SW 1271 (cell line): ENCODE measurements at regions not wholly inside any gene's neighbourhood (a gene's known extent, or its start where the extent isn't known, plus 50 kb on each side); places are given as distances from the start of the nearest gene placed in this dataset.

Source experiments
- DNase-seq, 2 experiments: peaks; one replicate each; lab custom pipeline; 2025; lab: John Stamatoyannopoulos, UW

DNA sequence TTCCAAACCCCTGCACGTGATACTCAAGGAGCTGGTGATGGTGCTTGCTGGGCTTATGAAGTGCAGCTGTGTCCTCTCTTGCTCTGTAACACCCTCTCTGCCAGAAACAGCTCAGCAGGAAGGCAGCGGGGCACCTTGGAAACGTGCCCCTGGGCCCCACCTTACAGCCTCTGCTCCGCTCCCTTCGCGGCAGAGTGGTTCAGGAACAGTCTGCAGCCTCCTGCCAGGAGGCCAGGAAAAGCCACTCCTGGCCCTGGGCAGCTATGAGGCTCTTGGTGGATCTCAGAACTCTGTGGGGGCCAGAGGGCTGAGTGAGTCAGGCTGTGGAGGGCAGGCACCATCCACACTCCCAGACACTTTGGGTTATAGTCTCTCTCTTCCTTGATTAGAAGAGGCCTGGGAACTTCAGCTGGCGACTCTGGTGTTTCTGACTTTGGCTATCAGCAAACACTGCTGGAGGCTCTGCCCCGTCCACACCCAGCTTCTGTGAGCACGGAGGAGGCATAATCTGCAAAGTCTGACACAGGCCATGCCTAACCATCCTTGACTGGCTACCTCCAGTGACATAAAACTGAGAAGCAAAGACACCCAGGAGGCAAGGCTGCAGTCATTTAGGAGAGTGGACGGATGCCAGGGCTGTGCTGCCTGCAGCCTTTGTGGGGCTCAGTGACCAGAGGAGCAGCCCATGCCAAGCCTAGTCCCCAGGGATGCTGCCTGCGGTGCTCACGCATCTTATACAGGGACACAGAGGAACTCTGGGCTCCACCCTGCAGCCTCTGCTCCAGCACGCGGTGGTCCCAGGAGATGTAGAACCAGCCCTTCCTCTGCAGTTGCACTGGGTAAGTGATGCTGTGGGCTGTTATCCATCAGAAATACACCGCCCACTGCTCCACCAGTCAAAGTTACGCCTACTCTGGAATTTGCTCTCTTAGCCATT, 65.3 kb downstream of the METRNL start:
- no peak for DNase-seq

DNA sequence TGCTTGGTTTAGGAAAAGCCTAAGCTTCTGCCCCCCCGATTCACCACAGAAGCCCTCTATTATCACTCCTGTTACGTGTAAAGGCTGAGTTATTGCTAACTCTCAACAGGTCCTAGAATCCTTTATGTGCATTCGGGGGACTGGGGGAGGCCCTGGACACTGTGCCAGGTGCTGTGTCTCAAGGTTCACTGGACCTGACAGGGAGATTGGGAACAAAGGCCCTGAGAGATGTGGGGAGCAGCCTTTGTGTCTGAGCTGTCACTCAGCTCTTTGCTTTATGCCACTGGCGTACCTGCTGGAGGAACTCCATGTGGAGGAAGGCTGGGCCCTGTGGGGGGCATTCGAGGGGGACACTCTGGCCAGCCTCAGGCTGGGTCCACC, 65.9 kb downstream of the METRNL start:
- no peak for DNase-seq

DNA sequence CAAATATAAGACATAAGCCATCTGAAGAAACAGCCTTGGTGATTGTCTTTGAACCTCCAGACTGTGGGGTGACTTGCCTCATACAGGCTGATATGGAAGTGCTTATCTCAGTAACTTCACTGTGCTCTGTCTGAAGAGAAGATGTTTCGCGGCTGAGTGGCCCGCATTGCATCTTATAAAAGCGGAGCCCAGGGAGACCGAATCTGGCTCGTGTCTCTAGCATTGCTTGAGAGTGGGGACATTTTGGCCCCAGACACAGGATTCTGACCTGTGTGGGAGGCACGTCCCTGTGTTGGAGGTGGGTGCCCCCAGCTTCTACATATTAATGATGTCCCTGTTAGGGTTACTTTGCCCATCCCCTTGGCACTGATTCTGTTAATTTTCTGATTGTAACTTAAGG, 66.4 kb downstream of the METRNL start:
- no peak for DNase-seq

DNA sequence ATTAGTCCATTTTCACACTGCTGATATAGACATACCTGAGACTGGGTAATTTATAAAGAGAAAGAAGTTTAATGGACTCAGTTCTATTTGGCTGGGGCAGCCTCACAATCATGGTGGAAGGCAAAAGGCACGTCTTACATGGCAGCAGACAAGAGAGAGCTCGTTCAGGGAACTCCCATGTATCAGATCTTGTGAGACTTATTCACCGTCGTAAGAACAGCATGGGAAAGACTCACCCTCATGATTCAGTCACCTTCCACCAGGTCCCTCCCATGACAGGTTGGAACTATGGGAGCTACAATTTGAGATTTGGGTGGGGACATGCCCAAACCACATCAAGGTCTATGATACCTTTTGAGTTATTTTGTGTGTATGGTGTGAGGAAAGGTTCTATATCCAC, 66.9 kb downstream of the METRNL start:
- no peak for DNase-seq

DNA sequence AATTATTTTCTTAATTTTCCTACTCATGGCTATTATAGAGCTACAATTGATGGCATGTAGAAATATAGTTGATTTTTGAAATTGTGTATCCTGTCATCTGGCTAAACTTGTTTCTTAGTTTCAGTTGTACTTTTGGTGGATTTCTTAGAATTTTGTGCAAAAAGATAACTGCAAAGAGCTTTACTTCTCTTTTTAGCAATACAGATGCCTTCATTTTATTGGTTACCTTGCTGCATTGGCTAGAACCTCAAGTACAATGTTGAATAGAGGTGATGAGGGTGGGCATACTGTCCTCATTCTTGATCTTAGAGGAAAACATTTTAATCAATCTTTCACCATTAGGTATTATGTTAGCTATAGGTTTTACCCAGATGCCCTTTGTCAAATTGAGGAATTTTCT, 67.9 kb downstream of the METRNL start:
- DNase-seq = no peak

DNA sequence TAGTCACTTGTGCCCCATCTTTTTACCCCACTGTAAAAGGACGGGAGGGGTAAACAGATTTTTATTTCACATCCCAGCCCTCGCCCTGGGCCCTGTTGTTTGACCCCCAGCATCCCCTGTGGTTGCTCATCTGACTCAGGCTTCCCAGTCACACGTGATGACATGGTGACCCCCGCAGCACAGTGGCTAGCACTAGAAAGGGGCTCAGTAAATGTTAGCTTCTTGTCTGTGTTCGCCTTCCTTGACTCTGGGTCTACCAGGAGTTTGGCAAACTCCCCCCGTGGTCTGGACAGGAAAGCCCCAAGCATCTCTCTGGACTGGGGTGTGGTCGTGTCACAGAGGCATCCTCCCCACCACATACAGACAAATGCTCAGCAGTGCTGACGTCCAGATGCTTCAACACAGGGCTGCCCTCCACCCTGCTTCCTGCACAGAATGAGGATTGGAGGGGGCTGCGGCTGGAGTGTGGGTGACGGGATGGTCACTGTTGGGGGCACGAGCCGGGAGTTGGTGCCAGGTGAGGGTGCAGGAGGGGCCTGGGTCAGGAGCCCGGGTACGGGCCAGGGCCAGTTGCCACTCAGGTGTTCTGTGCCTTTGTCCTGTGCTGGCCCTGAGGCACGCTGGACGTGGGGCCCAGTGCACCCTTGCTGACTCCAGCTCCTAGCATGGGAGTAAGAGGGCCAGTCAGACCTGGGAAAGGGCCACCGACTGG, 69.1 kb downstream of the METRNL start:
- no peak for DNase-seq

DNA sequence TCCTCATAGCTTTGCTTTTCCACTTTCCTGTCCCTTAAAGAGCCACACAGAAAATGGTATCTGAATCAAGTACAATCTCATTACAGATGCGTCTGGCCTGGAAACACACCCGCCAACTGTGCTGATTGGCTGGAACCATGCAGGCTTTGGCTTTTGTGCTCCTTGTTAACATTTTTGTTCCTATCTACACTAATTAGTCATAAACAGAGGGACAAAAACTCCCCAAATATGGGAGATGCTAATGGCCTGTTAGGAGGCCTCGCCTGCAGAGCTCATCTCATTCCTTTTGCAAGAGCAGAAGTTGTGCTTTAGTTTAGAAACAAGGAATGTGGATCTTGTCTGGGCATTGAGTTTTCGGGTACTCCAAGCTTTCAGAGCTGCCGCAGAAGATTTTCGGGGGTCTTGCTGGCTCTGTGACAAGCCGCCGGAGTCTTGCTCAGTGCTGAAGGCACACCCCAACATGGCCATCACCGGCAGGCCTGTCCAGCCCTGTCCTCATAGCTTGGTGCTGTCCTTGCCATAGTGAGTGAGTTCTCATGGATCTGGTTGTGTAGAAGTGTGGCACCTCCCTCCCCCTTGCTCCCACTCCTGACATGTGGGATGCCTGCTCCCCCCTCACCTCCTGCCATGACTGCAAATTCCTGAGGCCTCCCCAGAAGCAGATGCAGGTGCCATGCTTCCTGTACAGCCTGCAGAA, 69.8 kb downstream of the METRNL start:
- no peak for DNase-seq

DNA sequence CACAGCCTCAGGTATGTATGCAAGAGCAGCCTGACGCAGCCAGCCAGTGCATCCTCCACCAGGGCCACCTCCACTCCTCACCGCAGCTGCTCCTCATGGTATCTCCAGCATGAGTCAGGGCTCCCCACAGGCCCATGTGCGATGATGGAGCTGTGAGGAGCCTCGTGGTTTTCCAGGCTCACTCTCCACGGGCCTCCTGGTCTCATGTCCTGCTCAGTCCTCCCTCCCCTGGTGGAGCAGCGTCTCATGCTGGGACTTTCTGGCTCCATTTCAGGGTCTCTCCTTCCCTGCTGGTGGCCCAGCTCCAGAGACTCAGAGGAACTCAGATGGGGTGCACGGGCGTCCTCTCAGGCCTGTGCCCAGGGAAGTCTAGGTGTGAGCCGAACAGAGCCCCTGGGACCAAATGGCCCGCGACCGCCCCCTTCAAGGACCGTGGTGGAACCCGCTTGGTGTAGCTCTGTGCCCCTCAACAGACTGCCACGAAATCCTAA, 70.4 kb downstream of the METRNL start:
- DNase-seq = no peak

DNA sequence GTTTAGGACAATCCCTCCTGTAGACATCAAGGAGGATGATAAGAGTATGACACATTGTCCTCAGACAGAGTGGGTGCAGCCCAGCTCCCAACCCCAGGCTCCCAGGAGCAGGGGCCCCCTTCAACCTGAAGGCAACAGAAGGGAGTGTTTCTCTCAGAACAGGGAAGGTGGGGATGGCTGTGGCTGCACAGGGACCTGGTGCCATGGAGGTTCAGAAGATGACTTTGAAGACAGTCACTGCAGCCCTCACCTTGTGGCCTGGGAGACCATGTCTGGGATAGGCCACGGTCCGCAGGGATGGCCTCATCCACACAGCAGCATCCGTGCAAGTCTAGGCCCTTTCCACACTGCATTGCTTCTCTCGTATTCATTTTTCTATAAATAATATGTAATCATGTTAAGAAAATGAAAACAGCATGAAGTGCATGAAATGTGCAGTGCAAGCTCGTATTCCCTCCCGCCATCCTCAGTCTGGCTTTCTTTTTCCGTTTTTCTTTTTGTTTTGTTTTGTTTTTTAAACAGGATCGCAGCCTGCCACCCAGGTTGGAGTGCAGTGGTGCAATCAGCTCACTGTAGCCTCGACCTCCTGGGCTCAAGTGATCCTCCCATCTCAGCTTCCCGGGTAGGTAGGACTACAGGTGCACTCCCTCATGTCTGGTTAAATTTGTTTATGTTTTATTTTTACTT, 71.1 kb downstream of the METRNL start:
- DNase-seq = no peak

DNA sequence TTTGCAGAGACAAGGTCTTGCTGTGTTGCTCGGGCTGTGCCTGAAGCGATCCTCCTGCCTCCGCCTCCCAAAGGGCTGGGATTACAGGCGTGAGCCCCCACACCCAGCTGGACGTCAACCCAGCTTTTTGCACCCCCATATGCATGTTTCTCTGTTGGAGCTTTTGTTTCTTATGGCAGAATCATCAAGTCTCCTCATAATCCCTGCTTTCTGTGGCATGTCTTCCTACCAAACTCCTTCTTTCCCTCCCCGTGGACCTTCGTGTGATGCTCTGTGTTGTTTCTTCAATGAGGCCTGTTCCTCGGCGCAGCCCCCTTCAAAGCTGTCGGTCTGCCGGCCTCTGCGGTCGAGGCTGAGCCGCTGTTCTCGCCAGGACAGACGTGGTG, 71.6 kb downstream of the METRNL start:
- DNase-seq = no peak

DNA sequence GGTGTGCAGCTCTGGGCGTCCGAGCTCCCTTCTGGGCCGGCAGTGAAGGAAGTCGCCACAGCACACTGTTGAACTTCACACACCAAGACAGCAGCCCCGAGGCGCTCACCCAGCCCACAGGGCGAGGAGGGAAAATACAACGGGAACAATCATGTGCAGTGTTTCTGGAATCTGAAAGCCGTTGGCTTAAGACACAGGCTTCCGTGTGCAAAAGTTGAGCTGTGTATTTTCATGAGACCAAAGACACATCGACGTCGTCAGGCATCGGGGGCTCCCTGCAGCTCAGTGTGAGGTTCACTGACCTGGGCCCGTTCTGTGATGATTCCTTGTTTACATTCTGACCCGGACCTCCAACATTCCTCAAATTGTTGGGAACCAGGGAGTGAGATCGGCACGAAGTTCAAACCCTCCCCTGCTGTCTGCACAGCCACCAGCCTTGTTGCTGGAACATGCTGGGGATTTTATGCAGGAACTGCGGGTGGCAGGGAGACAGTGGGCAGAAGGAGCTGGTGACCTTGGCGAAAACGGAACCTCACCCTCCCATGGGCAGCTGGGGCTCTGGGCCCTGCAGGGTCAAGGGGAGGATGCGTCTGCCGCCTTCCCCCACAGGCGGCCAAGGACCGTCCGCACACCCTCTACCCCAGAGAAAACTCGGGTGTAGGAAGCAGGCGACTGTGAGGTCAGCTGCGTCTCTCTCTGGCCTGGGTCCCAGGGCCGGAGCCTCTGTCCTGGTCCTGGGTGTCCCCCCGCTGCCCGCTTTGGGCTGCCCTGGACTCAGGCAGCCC, 72.2 kb downstream of the METRNL start:
- DNase-seq = no peak

DNA sequence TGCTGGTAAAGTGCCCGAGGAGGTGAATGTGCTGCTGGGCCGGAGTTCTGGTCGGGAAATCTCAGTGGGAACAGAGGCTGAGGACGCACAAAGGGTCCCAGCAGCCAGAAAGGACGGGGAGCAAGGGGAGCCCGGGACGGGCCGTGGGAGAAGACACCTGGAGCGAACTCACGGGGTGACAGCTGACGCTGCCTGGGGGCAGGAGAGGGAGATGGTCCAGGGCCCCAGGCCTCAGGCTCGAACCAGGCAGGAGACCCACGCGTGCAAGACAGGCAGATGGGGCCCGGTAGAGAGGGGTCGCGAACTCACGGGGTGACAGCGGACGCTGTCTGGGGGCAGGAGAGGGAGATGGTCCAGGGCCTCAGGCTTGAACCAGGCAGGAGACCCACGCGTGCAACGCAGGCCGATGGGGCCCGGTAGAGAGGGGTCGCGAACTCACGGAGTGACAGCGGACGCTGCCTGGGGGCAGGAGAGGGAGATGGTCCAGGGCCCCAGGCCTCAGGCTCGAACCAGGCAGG, 72.9 kb downstream of the METRNL start:
- DNase-seq = no peak

DNA sequence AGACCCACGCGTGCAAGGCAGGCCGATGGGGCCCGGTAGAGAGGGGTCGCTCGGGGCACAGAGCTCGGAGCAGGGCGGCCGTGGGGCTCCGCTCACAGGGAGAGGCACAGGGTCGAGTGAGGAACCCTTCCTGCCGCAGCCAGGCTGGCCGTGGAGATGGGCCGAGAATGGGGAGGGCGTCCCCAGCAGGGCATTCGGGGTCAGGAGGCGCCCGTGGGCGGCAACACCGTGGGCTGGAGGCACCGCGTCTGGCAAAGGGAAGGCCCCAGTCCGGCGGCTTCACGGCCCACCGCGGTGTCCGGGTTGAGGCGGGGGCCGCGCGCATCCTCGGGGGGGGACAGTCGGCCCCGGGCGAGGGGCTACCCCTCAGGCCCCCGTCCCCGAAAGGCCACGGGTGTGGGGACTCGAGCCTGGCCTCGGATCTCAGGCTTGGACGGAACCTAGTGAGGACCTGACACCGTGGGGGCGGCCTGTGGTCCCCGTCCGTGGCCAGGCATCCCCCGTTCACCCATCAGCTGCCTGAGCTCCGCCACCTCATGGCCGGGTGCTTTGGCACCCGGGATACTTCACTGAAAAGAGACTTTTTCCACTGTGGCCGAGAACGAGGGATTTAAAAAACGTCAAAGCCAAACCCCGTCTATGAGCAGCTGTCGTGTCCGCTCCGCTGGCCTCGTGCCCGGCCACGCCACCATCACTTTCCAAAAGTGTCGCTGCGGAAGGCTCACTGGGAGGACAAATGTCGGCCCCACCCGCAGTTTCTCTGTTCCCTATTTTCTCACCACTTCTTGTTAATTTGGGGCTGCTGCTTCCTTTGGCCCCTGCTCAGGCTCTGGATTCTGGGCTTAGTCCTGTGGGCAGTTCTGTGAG, 73.6 kb downstream of the METRNL start:
- no peak for DNase-seq

DNA sequence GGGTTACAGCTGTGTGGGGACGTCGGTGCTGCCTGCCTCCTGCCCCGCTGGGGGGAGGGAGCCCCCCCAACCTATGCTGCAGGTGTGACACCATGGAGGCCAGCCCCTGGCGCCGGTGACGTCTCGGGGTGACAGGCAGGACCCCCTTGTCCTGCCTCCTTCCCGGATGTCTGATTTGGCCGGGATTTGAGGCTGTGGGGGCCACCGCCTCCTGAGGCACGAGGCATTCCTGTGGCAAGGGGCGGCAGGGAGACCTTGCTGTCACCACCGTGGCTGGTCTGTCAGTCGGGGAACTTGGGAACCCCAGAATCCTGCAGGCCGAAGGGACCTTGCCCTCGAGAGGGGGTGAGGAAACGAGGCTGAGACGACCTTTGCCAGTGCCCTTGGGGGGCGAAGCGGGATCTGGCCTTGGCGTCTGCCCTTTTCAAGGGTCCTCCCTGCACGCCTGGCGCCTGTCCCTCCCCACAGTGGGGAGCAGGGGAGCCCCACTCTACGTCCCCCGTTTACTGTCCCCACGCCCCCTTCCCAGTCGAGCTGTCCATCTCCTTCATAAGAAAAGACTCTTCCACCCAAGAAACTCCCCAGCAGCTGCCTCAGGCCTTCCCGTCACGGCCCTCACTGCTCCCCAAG, 74.4 kb downstream of the METRNL start:
- DNase-seq = no peak

DNA sequence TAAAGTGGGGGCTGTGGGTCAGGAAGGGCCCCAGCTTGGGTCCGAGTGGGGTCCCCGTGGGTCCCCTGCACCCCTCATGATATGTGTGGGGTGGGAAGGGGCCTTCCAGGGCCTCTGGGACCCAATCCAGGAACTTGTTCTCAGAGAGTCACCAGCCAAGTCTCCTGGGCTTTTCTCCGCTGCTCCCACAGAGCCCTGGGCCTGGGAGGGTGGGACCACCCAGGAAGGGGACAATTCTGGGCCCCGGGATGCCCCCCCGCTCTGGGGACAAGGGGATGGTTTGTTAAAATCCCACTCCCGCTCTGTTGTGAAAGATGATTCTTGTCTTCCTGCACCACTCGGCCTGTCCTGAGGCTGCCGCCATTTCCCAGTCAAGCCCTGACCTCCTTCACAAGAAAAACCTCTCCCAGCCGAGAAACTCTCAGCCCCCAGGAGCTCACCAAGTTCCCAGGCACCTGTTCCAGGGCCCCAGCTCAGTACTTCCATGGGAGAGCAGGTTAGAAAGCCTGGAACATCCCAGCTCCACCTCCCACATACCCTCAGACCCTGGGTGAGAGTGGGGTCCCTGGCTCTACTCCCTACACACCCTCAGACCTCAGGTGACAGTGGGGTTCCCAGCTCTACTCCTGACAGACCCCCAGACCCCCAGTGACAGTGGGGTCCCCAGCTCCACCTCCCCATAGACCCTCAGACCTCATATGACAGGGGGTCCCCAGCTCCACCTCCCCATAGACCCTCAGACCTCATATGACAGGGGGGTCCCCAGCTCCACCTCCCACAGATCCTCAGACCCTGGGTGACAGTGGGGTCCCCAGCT, 75.1 kb downstream of the METRNL start:
- DNase-seq = no peak

DNA sequence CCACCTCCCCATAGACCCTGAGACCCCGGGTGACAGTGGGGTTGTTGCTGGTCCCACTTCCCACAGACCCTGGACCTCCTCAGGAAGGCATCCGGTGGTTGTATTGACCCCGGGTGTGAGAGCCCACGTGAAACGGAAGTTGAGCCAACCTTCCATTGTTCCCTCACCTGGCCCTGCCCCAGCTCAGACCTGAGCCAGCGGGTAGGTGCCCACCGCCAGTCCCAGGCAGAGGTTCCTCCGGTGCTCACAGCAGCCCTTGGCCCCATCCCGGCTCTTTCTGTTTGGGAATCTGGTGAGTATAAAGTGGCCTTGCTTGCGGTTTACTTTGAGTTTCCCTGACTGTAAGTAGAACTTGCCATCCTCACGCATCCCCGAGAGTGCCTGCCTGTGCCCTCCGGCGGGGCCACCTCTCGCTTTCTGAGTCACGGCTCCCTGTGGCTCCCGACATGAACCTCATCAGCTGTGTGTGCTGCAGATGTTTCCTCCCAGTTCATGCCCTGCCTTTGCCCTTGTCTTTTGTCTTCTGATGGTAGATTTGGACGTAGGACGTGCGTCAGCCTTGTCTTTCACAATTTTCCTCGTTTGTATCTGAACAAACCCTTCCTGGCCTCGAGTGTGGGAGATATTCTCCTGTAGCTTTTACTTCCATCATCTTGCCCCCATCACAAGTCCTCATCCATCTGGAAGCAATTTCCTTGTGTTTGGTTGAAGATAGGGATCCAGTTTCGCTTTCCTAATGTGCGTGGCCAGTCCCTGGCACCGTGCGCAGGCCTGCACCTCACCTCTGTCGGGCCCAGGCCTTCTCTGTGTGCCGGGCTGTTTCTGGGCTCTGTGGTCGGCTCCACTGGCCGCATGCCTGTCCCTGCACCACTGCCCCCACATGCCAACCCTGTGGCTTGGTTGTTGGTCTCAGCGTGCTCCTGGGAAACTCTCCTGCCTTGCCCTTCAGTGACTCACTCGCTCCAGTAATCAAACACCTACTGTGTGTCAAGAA, 76.0 kb downstream of the METRNL start:
- no peak for DNase-seq

DNA sequence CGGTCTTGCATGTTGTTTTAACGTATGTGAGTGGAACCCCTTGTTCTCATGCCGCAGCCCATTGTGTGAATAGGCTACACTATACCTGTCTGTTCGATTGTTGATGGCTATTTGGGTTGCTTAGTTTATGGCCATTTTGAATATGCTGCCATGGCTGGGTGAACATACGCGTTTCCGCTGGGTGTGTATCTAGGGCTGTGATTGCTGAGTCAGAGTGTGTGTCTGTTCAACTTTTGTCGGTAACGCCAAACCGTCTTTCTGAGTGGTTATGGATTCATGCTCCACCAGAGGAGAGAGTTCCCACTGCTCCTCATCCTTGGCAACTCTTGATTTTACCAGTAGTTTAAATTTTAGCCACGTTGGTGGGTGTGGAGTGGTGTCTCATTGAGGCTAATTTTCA, 77.0 kb downstream of the METRNL start:
- no peak for DNase-seq
